ENCODE measurements at regions not wholly inside any gene's neighbourhood (a gene's known extent, or its start where the extent isn't known, plus 50 kb on each side); places are given as distances from the start of the nearest gene placed in this dataset.

- no peak for TF ChIP-seq CTCF (conservative IDR thresholded peaks at IDR 0.05; ENCODE audit: low read depth, low read length)
- no peak for TF ChIP-seq RFX5 (IDR thresholded peaks at IDR 0.05; ENCODE audit: low read depth, low read length)
- TF ChIP-seq NFE2L2 (IDR thresholded peaks at IDR 0.05; ENCODE audit: low read depth, low read length) = no peak
- TF ChIP-seq FOS (IDR thresholded peaks at IDR 0.05; ENCODE audit: low read depth, low read length) = no peak
Observed at GRCh38 chr7:131964203-131964602, 407.8 kb upstream of the PODXL start.

Measured in IMR-90 (cell line).